GM03348 (cell line): ENCODE measurements at regions not wholly inside any gene's neighbourhood (a gene's known extent, or its start where the extent isn't known, plus 50 kb on each side); places are given as distances from the start of the nearest gene placed in this dataset.
A peak's percentile ranks its signal among the peaks of the same experiment; 100 is the strongest.

Source experiments
- DNase-seq: peaks from one replicate; pipeline ENCODE4 v3.0.0; 2012; ENCODE audit warnings: low spot score

GRCh38 chr5:112025757-112026156, 268.8 kb upstream of the NREP start:
- DNase-seq, result no peak

- DNase-seq, result no peak
Measured at GRCh38 chr5:112024769-112025168, 267.8 kb upstream of the NREP start.

GRCh38 chr5:112024221-112024620, 267.2 kb upstream of the NREP start:
- no peak for DNase-seq

GRCh38 chr5:112023766-112024165, 266.8 kb upstream of the NREP start:
- no peak for DNase-seq

- DNase-seq, result no peak
Measured at GRCh38 chr5:112018846-112019245, 261.9 kb upstream of the NREP start.

GRCh38 chr5:112016980-112017379, 260.0 kb upstream of the NREP start:
- no peak for DNase-seq

- DNase-seq, result peak; percentile 14
Measured at GRCh38 chr5:112014783-112015395, 257.9 kb upstream of the NREP start.

GRCh38 chr5:112013660-112014059, 256.7 kb upstream of the NREP start:
- no peak for DNase-seq

GRCh38 chr5:112012104-112012503, 255.1 kb upstream of the NREP start:
- no peak for DNase-seq

- DNase-seq, result no peak
Measured at GRCh38 chr5:112010475-112010874, 253.5 kb upstream of the NREP start.

- DNase-seq, result no peak
Measured at GRCh38 chr5:112006721-112007120, 249.7 kb upstream of the NREP start.

- peak; percentile 24 for DNase-seq
Measured at GRCh38 chr5:112005623-112005930, 248.6 kb upstream of the NREP start.

- peak; percentile 24 for DNase-seq
Measured at GRCh38 chr5:112004867-112005622, 248.1 kb upstream of the NREP start.

- no peak for DNase-seq
Measured at GRCh38 chr5:112002376-112002775, 245.4 kb upstream of the NREP start.

- peak; percentile 46 for DNase-seq
Measured at GRCh38 chr5:111999286-111999685, 242.3 kb upstream of the NREP start.

GRCh38 chr5:111998871-111999270, 241.9 kb upstream of the NREP start:
- no peak for DNase-seq

GRCh38 chr5:111997711-111998110, 240.7 kb upstream of the NREP start:
- DNase-seq, result peak; percentile 77

- DNase-seq, result no peak
Measured at GRCh38 chr5:111997308-111997707, 240.3 kb upstream of the NREP start.

GRCh38 chr5:111996574-111996973, 239.6 kb upstream of the NREP start:
- DNase-seq, result no peak

- no peak for DNase-seq
Measured at GRCh38 chr5:111995701-111996100, 238.7 kb upstream of the NREP start.

- DNase-seq, result no peak
Measured at GRCh38 chr5:111993242-111993641, 236.2 kb upstream of the NREP start.

GRCh38 chr5:111984044-111984443, 227.1 kb upstream of the NREP start:
- DNase-seq, result peak; percentile 70

- no peak for DNase-seq
Measured at GRCh38 chr5:111983459-111983858, 226.5 kb upstream of the NREP start.

- DNase-seq, result no peak
Measured at GRCh38 chr5:111977436-111977829, 220.4 kb upstream of the NREP start.
